ENCODE measurements at regions not wholly inside any gene's neighbourhood (a gene's known extent, or its start where the extent isn't known, plus 50 kb on each side); places are given as distances from the start of the nearest gene placed in this dataset.

DNA sequence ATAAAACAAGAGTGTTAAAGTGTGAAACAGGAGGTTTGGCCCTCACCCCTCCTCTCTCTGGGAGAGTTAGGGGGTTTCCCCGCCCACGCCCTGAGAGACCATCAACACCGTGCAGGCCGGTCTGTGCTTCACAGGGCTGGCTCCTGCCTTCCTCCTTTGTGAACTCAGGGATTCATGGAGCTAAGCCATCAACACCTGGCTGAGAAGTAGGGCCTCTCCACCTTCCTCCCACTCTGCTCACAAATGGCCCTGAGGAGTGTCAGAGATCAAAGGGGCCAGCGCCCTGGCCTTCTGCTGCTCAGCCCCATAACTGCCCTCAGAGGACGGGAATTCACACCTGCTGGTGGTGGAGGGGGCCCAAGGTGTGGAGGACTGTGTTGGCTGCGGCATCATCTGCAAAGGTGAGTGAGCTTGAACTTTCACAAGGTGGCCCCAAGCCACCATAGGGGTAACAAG lies 88.6 kb downstream of the PSMB1 start:
- TF ChIP-seq POLR2A (IDR thresholded peaks at IDR 0.05), result no peak
- TF ChIP-seq, protein P1, sequence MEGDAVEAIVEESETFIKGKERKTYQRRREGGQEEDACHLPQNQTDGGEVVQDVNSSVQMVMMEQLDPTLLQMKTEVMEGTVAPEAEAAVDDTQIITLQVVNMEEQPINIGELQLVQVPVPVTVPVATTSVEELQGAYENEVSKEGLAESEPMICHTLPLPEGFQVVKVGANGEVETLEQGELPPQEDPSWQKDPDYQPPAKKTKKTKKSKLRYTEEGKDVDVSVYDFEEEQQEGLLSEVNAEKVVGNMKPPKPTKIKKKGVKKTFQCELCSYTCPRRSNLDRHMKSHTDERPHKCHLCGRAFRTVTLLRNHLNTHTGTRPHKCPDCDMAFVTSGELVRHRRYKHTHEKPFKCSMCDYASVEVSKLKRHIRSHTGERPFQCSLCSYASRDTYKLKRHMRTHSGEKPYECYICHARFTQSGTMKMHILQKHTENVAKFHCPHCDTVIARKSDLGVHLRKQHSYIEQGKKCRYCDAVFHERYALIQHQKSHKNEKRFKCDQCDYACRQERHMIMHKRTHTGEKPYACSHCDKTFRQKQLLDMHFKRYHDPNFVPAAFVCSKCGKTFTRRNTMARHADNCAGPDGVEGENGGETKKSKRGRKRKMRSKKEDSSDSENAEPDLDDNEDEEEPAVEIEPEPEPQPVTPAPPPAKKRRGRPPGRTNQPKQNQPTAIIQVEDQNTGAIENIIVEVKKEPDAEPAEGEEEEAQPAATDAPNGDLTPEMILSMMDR (IDR thresholded peaks at IDR 0.05), result no peak
